Upper lobe of right lung (tissue), 1 donor: ENCODE measurements at regions not wholly inside any gene's neighbourhood (a gene's known extent, or its start where the extent isn't known, plus 50 kb on each side); places are given as distances from the start of the nearest gene placed in this dataset.
"Not testable (repeated sequence)": the region's sequence is repeated elsewhere in the genome, so short reads cannot be mapped to it uniquely, and the experiment has no call there.

Source experiments
- ATAC-seq: fragments of 200-7000 bp; cut with Tn5 transposase; one replicate; pipeline ENCODE4 v1.9.1; 2020; ENCODE audit warnings: mild to moderate bottlenecking, moderate library complexity
- DNase-seq: peaks from one replicate; pipeline ENCODE4 v3.0.0-alpha.2; 2020
- H3K27ac ChIP-seq: fragments of 200-600 bp; one replicate; pipeline ENCODE4 v1.8.0; 2022
- H3K27me3 ChIP-seq: fragments of 200-600 bp; one replicate; pipeline ENCODE4 v1.8.0; 2022; ENCODE audit warnings: mild to moderate bottlenecking
- H3K36me3 ChIP-seq: fragments of 200-600 bp; one replicate; pipeline ENCODE4 v1.8.0; 2022
- H3K4me1 ChIP-seq: fragments of 200-600 bp; one replicate; pipeline ENCODE4 v1.8.0; 2022
- H3K4me3 ChIP-seq: fragments of 200-600 bp; one replicate; pipeline ENCODE4 v1.8.0; 2022; ENCODE audit warnings: mild to moderate bottlenecking
- H3K9me3 ChIP-seq: fragments of 200-600 bp; one replicate; pipeline ENCODE4 v1.8.0; 2022
- intact Hi-C: fragments of 100-400 bp; cut with DNase I; formaldehyde crosslinking; loops from one replicate; pipeline ENCODE4 v1.11.0; 2022
- TF ChIP-seq, protein P1 (sequence below): fragments of 200-600 bp; IDR thresholded peaks from one replicate; pipeline ENCODE4 v1.8.0; 2022; ENCODE audit warnings: antibody characterized with exemption
- donor health status: DM: no; HTN: yes; CAD: no; lungs with severe emphysema.

- ATAC-seq (no peak), DNase-seq (no peak)
- Histone ChIP-seq H3K27ac (no peak overlapping the region), H3K27me3 (no peaks in the 10 kb centered on the region), H3K4me3 (no peak overlapping the region), H3K36me3 (no peaks in the 10 kb centered on the region), H3K9me3 (no peaks in the 10 kb centered on the region), H3K4me1 (no peaks in the 10 kb centered on the region)
- intact Hi-C loops = no loop called here
- TF ChIP-seq, protein P1, sequence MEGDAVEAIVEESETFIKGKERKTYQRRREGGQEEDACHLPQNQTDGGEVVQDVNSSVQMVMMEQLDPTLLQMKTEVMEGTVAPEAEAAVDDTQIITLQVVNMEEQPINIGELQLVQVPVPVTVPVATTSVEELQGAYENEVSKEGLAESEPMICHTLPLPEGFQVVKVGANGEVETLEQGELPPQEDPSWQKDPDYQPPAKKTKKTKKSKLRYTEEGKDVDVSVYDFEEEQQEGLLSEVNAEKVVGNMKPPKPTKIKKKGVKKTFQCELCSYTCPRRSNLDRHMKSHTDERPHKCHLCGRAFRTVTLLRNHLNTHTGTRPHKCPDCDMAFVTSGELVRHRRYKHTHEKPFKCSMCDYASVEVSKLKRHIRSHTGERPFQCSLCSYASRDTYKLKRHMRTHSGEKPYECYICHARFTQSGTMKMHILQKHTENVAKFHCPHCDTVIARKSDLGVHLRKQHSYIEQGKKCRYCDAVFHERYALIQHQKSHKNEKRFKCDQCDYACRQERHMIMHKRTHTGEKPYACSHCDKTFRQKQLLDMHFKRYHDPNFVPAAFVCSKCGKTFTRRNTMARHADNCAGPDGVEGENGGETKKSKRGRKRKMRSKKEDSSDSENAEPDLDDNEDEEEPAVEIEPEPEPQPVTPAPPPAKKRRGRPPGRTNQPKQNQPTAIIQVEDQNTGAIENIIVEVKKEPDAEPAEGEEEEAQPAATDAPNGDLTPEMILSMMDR = no peak
Measured at GRCh38 chr2:47628904-47629303, 58.1 kb upstream of the KCNK12 start.

GRCh38 chr2:47626664-47627063 lies 55.9 kb upstream of the KCNK12 start:
- no peak for DNase-seq
- H3K4me3 ChIP-seq = no peak overlapping the region
- no peaks in the 10 kb centered on the region for H3K36me3 ChIP-seq
- no peaks in the 10 kb centered on the region for H3K27me3 ChIP-seq
- TF ChIP-seq, protein P1 = no peak
- no peaks in the 10 kb centered on the region for H3K4me1 ChIP-seq
- H3K9me3 ChIP-seq = no peaks in the 10 kb centered on the region
- ATAC-seq = no peak
- intact Hi-C loops = no loop called here
- H3K27ac ChIP-seq = no peak overlapping the region

- H3K36me3 ChIP-seq, DNase-seq, intact Hi-C loops, H3K4me3 ChIP-seq, ATAC-seq, H3K9me3 ChIP-seq, H3K27ac ChIP-seq, H3K4me1 ChIP-seq, H3K27me3 ChIP-seq: not testable (repeated sequence)
Measured at GRCh38 chr2:47623140-47623539, 52.4 kb upstream of the KCNK12 start.

DNA sequence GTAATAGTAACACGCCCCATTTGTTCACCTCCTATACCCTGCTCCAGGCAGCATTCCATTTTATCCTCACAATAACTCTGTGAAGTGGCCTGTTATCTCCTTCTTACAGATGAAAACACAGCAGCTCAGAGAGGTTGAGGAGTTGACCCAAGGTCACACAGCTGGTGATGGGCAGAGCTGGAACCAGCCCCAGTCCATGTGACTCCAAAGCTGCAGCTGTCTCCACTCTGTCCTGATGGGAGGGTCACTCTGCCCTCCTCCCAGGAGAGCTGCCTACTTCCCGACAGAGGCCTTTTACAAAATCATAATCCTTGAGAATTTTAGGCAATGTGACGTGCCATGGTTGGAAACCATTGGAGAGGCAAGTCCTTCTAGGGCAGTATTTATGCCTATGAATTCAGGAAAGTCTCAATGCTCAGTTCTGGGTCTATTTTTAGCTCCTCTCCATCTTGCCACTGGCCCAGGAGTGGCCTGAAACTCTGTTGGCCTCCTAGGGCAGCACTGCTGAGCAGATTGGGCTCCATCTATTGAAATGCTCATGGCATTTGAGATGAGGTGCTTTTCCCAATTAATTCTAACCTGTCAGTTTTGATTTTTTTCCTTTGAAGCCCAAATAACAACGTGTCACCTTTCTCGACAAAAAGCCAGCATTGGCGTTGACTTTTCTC lies 50.1 kb upstream of the KCNK12 start:
- ATAC-seq = no peak

More for the DNA sequence above, 50.1 kb upstream of the KCNK12 start:
- DNase-seq = no peak
- Histone ChIP-seq H3K36me3 (no peaks in the 10 kb centered on the region), H3K9me3 (no peaks in the 10 kb centered on the region), H3K27ac (no peak overlapping the region), H3K27me3 (no peaks in the 10 kb centered on the region), H3K4me1 (no peaks in the 10 kb centered on the region), H3K4me3 (no peak overlapping the region)
- intact Hi-C loops = no loop called here
- TF ChIP-seq, protein P1 = no peak
